HG03135 (cell line): ENCODE measurements at regions not wholly inside any gene's neighbourhood (a gene's known extent, or its start where the extent isn't known, plus 50 kb on each side); places are given as distances from the start of the nearest gene placed in this dataset.

ENCODE experiments used
- ATAC-seq: cut with Tn5 transposase; IDR thresholded peaks from one replicate; pipeline ENCODE4 v1.9.1; 2021; ENCODE audit warnings: mild to moderate bottlenecking, moderate library complexity; ENCODE audit not compliant: unreplicated experiment

DNA sequence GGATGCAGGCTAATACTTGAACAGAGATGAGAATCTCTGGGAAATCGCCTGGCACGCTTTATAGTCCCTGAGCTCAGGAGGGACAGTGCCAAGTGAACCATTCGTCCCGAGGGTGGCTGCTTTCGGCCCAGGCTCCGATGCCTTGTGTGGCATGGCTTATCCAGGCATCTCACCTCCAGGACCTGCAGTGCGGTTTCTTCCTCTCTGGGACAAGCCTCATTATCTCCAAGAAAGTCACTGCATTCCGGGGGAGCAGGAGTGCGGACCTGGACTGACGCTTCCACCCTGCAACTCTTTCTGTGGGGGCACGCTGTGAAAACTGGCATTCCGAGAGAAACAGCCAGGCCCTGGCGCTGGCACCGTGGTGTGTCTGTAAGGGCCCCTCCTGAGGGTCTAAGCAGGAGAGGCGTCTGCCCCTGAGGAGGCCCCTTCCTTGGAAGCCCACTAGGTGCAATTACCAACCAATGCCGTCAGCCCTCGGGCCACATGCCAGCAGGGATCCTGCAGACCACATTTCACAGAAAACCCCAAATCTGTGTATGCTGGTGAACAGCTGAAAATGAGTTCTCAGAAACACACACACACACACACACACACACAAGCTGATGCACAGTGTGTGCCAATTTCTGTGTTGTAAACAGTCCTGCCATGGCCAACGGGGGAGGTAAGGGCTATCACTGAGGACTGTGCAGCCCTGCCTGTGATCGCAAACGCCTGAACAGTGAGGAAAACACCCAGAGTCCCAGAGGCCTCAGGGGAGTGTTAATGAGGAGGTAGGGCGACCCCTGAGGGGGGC is 351.9 kb upstream of the SALL3 start:
- no peak for ATAC-seq

DNA sequence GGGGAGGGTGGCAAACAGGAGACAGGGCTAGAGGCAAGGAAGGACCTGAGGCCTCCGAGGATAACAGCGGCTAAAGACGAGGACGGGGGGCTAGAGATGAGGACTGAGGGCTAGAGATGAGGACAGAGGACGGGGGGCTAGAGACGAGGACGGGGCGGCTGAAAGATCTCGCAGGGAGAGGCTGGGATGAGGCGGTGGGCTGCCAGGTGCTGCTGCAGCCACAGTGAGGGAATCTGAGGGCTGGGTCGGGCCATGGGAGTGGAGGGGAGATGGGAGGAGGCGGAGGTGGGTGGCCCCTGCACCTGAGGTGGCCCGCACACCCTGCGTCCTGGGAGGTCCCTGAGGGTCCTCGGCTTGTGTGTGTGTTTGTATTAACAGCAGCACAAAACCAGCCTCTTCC is 350.2 kb upstream of the SALL3 start:
- ATAC-seq: no peak

DNA sequence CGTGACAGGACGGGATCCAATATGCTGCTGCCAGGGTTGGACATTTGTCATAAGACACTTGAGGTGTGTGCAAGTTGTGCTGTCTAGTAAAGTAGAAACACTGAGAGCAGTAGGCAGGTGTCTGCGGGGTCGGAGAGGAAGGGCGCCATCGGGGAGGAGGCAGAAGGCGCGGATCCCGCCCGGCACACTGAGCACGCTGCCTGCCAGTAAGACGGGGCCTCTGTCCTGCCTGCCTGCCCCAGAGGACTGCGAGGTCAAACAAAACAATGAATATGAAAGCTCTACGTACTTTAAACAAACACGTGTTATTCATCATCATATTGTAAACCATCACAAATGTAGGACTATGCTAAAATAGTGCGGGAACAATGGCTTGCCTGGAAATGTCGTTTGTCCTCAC is 349.3 kb upstream of the SALL3 start:
- ATAC-seq: no peak

DNA sequence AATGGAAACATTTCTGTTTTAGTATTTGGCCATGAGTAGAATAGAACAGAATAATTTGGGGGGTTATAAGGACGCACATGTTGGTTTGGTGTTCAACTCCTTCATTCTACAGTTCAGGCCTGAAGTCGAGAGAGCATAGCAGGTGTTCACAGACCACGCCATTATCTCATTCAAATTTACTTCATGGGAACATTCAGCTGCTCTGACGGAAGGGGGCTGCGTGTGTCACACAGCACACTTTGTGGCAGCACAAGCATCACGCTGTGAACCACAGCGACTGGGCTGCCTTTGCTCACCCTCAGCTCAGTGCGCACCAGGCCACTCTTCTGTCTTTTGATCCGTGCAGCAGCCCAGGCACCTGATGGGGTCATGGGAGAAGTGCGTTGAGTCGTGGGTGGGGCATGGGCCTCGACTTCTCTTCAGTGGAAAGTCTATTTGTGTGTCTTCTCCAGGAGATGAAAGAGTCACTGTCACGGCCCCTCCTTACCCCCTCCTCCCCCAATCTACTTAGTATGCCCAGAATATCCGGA is 348.6 kb upstream of the SALL3 start:
- ATAC-seq: no peak

DNA sequence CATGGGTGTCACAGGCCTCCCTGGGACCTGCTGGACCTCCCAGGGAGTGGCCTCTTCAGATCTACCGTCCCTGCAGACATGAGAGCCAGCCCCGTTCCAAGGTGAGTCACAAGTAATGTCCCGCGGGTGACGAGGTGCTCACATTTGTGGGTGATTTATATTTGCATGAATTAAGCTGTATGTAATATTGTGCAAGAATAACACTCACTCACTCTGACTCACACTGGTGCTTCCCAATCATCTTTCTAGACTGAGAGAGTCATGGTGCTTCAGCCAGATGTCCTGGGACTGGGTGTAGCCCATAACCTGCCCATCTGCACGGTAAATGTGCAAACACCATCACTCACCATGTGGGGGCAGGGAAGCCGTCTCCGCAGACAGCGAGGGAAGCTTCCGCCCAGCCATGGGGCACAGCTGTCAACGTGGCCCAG is 347.5 kb upstream of the SALL3 start:
- no peak for ATAC-seq

DNA sequence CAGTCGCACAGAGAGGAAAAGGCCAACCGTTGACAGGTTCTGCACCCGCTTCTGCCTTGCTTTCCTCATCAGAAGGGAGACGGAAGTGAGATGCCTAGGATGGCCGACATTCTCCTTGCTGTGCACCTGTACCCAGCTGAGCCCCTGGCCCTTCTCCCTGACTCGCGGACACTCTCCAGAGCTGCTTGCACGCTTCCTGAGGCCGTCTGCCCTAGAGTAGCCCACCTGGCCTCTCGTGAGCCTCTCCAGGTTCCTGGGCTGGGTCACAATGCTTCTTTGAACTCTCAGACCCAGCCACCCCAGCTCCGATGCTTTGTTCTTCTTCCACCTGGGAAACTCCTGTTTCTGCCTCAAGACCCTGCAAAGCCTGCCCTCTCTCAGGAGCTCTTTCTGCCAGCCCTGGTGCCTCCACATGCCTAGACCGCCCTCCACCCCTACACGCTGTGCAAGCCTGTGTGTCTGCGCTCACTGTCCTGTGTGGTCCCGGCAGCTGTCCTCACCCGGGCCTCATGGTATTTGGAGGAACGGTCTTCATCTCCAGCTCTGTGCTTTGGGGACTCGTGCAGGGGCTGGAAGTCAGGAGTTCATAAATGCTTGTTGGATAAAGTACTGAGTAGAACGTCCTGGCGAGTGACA is 345.4 kb upstream of the SALL3 start:
- ATAC-seq: no peak

- ATAC-seq: no peak
Observed at GRCh38 chr18:78635093-78635800, 344.4 kb upstream of the SALL3 start.

- ATAC-seq: no peak
Observed at GRCh38 chr18:78636260-78636659, 343.4 kb upstream of the SALL3 start.

- ATAC-seq: no peak
Observed at GRCh38 chr18:78637442-78638402, 341.9 kb upstream of the SALL3 start.

GRCh38 chr18:78639006-78639950 is 340.3 kb upstream of the SALL3 start:
- no peak for ATAC-seq

- no peak for ATAC-seq
Observed at GRCh38 chr18:78640246-78640995, 339.2 kb upstream of the SALL3 start.

- no peak for ATAC-seq
Observed at GRCh38 chr18:78641689-78642231, 337.9 kb upstream of the SALL3 start.

GRCh38 chr18:78642296-78642951 is 337.2 kb upstream of the SALL3 start:
- ATAC-seq: no peak

DNA sequence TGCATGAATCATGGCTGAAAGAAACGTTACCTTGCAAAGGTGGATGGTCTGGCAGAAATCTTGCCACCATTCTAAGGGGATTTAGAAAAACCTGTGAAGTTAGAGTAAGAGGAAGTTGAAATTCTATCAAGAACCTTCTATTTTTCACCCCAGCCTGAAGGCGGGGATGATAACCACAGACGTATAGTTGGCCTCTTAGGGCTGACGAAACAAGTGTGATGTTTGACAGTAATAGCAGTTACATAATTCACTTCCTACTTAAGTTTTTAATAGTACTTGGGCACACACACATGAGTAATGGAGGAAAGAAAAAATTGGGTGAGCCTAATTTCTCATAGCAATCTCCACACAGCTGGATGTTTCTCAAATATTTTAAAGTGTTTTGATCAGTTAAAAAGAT is 336.6 kb upstream of the SALL3 start:
- no peak for ATAC-seq

GRCh38 chr18:78643981-78644380 is 335.6 kb upstream of the SALL3 start:
- no peak for ATAC-seq

DNA sequence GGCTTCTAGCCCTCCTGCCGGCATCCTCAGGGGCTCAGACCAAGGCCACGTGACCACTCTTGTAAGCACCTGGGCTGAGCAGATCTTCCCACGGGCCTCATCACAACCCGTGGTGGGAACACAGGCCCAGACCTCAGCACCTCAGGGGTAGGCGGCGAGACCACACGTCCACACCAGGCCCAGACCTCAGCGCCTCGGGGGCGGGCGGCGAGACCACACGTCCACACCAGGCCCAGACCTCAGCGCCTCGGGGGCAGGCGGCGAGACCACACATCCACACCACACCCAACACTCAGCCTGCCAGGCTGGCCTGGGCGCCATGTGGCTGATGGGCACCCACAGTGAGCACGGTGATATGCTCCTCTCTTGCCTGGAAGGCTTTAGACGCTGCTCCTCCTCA is 334.4 kb upstream of the SALL3 start:
- no peak for ATAC-seq

- no peak for ATAC-seq
Observed at GRCh38 chr18:78647018-78647417, 332.6 kb upstream of the SALL3 start.

GRCh38 chr18:78649421-78649820 is 330.2 kb upstream of the SALL3 start:
- no peak for ATAC-seq
